Pons (tissue), 1 donor: ENCODE measurements at regions not wholly inside any gene's neighbourhood (a gene's known extent, or its start where the extent isn't known, plus 50 kb on each side); places are given as distances from the start of the nearest gene placed in this dataset.

ENCODE experiments used
- DNase-seq: peaks from one replicate; pipeline ENCODE4 v3.0.0-alpha.2; 2016; ENCODE audit warnings: low spot score

DNA sequence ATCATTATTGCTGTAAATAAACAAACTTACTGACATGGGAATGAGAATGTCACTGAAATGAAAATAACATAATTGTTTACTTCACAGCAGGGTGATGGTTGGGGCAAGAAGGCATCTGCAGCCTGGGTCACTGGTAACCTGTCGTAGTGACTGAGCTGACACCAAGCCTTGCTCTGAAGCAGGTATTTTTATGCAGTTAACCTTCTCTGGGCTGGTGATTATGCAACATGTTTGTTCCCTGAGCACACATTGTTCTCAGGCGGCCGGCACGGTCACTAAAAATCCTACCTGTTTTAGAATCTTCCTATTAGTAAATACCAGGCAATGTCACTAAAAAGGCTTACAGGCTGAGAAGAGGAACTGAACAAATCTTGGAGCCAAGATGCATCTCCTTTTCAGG, 157.7 kb upstream of the NR3C1 start:
- no peak for DNase-seq

DNA sequence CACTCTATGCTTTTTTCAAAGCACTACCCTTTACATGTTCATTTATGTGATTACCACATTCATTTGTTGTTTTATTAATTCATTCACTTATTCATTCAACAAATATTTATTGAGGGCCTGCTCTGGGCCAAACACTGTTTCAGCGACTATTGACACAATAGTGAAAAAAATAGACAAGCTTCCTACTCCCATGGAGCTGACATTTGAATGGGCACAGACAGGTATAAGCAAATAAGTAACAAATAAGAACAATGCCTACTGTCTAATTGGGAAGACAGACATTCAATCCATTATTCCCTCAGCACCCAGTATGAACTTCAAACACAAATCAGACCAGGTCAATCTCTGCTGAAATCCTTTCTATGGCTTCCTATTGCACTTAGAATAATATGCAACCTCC, 156.9 kb upstream of the NR3C1 start:
- DNase-seq, result no peak

DNA sequence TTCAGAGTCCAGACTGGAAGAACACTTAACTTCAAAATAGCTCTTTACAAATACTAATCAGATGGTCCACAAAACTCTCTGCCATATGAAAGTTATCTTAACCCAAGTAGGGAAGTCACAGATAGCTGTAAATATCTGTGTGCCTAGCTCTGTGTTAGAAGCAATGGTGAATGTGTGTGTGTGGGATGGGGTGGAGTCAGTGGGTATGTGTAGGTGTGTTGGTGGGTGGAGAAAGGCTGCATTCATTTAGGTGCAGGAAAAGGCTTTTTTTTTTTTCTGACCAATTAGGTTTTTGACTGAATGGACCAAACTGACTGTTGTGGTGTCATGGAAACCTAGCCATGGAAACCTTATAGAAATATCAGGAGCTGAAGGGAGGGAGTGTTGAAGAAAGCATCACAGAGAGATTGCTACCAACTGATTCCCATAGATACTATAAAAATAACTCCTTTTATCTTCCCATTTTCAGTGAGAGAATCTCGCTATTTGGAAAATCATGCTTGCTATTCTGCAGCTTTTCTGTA, 156.2 kb upstream of the NR3C1 start:
- no peak for DNase-seq

DNA sequence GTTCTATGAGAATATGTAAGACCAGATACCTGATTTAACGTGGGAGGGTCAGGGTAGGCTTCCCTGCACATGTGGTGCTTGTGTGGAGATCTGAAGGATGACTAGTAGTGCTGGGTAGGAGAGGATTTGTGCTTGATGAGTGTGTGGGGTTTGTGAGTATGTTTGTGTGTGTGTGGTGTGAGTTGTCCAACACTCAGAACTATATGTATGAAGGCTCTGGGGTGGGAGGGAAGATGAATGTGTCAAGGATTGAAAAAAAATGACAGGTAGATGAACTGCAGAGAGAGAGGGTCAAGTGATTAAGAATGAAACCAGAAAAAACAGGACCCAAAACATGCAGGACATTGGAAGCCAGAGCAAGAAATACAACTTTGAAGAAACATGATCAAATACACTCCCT, 154.6 kb upstream of the NR3C1 start:
- DNase-seq, result no peak

DNA sequence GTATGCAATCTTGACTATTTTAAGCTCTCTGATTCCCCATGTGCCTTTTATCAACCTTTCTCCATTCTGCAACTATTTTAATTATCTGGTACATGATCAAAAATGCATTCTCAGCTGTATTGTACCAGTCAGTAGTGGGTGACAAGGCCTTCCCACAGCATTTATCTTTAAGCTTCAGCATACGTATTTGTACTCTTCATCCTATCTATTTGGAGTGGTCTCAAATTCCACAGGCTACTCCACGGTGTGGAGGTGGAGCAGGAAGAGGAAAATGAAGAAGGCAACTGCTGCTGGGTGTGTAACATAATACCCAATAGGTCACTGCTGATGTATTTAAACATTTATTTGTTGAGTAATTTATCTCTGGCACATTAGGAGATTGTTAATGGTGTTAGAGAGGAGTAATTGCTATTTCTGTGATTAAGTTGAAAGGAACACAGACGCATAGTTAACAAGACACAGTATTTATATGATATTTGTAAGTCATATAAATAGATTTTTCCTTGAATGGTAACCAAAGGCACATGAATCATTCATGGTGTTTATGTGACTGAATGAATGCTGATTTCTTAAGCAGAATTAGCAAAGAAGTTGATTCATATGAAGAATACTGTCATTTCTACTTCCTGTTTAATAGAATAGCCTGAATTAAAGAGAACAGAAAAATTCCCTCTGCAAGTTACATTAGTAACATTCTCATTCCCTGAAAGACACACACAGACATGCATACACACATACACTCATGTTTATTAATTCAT, 153.8 kb upstream of the NR3C1 start:
- DNase-seq, result no peak

DNA sequence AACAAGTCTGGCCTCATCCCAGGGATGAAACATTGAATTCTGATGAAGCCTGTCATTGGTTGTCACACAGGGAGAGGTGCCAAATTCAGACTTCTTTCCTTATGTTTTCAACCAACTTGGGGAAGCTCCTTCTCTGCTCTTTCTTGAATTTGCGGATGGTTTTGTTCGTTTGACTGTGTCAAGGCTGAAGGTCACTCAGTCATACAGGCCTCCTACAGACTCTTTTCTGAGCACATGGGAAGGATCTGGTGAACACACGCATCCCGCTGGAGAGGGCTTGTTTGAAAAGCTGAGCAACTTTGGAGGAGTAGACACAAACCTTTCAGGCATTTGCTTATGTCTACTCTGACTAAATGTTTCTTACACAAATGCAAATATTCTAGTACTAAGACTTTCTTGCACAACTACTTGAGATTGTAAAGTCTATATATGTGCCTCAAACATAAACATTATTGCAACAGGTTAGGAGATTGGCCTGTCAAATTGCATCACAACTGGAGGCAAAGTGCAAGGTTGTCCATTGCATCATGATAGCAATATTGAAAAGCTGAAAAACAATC, 151.5 kb upstream of the NR3C1 start:
- DNase-seq, result no peak

DNA sequence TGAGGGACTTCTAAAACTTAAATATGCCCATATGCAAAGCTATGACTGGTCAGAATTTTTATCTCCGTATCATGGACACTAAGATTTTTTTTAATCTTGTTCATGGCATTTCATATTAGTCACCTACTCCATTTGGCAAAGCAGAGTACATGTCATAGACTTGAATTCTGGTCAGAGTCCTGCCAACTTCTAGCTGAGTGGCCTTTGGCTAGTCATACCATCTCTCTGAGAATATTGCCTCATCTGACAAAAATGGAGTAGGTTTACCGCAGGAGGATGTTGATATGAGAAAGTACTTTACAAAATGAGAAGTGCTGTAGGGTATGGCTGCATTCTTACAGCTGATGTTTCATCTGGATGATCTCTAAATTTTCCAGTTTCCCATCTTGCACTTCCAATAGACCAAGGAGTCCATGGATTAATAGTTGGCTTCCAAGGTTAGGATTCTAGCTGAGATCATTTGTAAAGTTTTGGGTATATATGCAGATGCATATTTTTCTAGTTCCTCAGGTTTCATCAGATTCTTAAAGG, 150.8 kb upstream of the NR3C1 start:
- DNase-seq, result no peak

DNA sequence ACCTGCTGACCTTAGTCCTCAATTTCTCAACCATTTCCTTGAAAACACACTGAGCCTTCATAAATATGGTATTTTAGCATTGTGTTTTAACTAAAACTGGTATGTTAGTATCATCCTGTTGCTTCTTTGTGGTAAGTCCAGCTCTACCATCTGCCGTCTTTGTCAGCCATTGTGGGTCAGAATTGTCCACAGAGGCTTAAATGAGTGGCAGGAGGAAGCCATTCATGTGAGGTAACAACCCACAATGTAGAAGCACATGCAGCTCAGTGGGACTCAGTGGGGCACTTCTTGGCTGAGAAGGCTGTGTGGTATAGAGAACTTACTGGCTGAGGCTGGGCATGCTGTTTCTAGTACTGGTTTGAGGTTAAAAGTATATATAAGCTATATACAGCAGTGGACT, 149.2 kb upstream of the NR3C1 start:
- no peak for DNase-seq

DNA sequence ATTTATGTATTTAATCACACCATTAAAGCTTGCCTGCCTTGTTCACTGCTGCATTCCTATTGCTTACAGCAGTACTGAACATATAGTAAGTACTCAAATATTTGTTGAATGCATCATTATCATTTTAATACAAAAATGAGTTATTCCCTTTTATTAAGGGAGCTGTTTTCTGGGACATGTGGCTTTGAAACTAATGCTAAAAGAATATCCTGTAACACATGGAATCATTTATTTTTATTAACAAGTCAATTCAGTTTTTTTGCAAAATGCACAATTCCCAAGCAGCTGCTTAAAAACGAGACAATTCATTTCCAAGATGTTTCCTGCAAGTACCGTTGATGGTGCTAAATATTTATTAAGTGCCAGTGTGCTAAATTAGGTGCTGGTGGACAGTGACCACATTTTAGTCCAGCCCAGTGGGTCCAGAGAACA, 148.3 kb upstream of the NR3C1 start:
- no peak for DNase-seq

DNA sequence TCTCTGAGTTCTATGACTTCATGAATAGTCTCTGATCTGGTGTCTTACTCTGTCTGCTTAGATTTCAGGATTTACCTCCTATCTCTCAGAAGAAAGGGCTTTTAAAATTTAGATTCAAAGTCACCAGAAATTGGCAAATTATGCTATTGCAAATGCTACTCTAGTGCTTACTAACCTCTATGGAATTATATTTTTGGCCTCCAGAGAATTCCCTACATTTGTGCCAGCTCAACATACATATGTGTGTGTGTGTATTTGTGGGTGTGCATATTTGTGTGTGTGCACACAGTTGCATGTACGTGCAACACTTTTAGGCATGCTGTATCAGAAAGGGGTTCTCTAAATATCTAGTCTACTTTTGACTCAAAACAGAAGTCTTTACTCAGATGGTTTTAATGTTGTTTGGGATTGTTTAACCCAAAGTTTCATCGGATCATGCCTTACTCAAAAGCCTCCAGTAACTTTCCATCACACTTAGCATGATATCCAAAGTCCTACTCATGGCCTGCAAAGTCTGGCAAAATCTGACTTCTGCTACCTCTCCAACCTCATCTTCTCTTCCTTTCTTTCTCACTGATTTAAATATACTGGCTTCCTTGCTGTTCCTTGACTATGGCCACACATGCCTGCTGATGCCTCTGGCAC, 147.6 kb upstream of the NR3C1 start:
- no peak for DNase-seq

DNA sequence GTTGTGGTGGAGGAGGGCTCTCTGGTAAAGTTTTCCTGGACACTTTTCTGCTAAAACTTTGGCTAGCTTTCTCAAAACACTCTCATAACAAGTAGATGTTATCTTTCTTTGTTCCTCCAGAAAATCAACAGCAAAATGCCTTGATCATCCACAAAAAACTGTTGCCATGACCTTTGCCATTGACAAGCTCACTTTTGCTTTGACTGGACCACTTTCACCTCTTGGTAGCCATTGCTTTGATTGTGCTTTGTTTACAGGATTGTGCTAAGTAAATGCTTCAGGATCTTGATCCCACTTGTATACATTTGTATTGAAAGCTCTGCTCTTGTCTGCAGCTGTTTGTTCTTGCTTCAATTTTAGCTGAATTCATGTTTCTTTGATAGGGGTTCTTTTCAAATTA, 143.9 kb upstream of the NR3C1 start:
- no peak for DNase-seq

DNA sequence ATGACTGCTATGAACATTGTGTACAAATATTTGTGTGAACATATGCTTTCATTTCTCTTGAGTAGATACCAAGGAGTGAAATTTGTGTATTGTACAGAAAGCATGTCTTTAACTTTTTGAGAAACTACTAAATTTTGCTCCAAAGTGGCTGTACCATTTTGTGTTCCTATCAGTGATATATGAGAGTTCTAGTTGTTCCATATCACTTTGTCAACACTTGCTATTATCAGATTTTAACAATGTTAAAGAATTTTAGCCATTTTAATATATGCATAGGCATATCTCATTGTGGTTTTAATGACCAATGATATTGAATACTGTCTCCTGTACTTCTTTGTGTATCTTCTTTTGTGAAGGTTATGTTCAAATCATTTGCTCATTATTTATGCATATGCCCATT, 142.9 kb upstream of the NR3C1 start:
- no peak for DNase-seq

DNA sequence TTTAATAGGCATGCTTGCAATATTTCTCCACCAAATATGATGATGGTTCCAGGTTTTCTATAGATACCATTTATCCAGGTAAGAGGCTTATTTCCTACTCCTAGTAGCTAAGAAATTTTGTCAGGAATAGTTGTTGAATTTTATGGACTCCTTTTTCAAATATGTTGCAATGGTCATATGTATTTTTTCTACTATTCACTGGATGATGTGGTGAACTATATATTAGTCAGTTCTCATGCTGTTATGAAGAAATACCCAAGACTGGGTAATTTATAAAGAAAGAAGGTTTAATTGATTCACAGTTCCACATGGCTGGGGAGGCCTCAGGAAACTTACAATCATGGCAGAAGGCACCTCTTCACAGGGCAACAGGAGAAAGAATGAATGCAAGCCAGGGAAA, 141.1 kb upstream of the NR3C1 start:
- no peak for DNase-seq

DNA sequence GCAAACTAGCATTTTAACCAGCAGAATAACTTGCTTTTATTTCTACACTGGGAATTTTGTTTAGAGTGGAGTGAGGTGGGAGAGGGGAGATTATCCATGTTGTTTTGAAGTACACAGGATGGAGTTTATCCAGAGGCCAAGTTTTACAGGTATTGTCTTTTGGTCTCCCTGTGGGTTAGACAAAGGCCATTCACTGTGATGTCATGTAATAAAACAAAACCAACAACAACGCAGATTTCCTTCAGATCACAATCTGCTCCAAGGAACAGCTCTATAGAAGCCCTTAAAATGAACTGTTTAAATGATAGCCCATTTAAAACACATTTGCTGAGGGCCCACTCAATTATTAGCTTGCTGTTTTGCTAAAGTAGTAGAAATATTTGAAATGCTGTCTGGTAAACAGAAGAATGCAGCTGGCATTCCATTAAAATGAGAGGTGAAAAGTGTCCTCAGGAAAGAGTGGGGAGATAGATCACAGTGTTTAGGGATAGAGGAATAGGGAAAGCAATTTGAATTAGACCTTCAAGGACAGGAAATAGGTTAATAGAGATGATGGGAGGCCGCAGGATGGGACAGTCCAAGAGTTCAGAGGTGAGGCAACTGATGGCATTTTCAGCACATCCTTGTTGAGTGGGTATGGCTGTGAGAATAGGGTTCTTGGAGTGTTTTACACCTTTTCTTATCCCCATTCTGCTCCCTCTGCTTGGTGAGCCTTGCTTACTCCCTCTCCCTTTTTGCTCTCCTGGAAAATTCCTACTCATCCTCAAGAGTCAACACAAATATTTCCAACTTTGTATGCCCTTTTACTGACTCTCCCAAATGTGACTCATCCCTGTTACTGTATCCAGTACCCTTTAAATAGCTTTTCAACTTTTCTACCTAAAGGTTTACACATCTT, 140.1 kb upstream of the NR3C1 start:
- no peak for DNase-seq

DNA sequence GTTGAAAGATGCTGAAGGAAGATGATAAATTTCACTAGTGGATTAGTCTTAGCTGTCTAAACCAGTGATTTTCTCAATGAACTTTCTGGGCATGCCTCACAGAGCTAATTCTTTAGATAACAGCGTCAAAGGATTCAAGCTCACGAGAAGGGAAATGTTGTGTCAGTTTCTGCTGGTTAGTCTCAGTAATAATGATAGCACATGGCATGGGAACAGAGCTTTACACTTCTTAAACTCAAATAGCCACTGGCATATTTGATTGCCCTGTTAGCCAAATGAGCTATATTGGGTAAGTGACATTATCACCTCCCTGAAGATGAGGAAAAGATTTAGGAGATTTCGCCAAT, 139.3 kb upstream of the NR3C1 start:
- no peak for DNase-seq

DNA sequence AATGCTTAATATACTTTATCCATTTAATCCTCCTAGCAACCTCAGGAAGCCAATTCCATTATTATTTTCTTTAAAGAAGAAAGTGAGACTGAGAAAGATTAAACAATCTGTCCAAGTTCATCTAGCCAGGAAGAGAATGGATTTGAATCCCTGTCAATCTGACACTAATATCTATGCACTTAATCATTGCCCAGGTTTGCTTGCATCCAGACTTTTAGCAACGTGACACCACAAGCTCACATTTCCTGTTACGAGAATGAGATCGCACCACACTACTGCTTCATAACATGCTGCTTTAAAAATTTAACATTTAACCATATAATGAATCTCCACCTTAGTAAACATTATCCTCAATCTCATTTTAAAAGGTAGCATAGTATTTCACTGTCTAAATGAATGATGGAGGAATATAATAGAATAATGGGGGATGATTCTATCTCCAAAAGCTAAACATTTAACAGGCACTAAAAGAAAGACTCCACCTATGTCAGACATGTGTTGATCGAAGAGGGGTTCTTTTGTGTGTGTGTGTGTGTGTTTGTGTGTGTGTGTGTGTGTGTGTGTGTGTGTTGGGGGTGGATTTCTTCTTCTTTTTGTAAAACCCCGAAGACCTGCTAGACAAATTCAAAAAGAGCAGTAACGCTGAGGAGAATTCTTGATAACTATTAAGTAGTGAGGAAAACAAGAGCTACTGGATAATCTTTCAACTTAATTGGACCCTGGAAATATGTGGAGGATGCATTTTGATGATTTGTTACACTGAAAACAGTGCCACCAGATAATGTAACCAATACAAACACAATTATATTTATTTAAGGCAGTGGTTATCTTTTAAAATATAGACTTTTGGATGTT, 138.7 kb upstream of the NR3C1 start:
- no peak for DNase-seq

DNA sequence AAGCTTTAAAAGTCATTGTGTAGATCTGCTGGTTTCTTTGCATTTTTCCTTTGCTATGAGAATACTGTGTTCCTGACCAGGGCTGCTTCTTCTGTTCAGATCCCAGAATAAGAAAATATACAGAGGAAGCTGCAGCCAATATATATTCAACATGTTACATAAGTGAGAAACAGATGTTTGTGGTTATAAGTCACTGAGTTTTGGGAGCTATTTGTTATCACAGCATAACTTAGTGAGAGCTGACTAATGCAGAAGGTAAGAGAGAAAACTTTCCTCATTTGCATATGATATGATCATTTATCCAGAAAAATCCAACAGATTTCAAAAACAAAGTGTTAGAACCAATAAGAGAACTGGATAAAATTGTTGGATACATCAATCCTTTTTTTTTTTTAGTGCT, 136.3 kb upstream of the NR3C1 start:
- DNase-seq, result no peak

DNA sequence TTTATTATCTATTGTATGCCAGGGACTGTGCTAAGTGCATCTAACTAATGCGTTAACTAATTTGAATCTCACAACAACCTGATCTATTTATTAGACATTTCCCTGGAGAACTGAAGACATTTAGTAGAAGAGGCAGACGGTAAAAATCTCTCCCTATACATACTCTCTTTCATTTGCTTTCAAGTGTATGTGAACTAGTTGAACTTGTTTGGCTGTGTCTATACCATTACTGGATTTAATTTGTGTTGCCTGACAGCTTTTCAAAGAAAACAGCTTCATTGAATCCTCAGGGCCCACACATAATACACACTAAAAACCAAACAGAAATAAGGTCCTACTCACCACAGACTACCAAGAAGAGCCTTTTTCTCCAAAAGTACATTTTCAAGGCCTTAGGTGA, 133.6 kb upstream of the NR3C1 start:
- no peak for DNase-seq

DNA sequence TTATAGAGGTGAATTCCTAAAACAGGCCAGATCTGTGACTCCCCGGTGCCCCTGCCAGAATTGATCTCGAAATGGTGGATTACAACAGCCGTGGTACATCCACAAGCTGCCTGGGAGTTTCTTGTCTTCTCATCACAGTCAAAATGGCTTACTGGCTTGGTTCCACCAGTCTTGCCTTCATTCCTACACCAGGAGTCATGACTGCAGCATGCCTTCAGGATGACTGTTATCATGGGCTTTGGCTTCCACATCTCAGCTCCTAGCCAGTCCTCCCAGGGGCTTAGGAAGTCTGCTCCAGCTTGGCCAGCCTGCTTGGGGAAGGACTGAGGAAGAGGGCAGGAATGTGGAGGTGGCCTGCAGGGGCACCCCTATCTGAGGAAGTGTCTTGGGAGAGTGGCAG, 132.9 kb upstream of the NR3C1 start:
- no peak for DNase-seq

DNA sequence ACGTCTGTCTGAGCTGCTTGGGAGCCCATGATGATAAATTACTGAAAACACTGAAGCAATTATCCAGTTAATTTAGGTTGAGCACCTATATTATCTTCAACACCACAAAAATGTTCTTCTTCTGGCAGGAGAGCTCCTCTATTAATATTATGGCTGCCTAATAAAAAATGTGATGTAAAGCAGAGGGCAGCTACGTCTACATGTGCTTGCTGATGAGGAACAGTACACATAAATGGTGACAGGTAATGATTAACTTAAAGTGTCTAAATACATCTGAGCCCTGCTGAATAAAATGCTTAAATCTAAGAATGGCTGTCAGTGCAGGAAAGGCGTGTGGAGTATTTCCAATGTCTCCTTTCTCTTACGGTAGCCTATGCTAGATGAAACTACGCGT, 131.3 kb upstream of the NR3C1 start:
- no peak for DNase-seq
